HCT116 (cell line): ENCODE measurements at regions not wholly inside any gene's neighbourhood (a gene's known extent, or its start where the extent isn't known, plus 50 kb on each side); places are given as distances from the start of the nearest gene placed in this dataset.
"Not testable (repeated sequence)": the region's sequence is repeated elsewhere in the genome, so short reads cannot be mapped to it uniquely, and the experiment has no call there.

Experiments used
- ATAC-seq: fragments of 200-7000 bp; cut with Tn5 transposase; 2 replicates; pipeline ENCODE4 v1.9.1; 2020; ENCODE audit warnings: mild to moderate bottlenecking, moderate library complexity
- BruUV-seq: library from RNA; stranded (reverse); fragments of 400-500 nt; replicated peaks from 2 replicates; lab custom pipeline; 2021; lab: Mats Ljungman, UMichigan
- CTCF ChIA-PET: fragments of 300-600 bp; sonication (Branson Sonifier 250); formaldehyde crosslinking; loops from one replicate; lab custom pipeline; 2021; ENCODE audit warnings: antibody characterized with exemption; lab: Charles Lee
- POLR2A ChIA-PET: fragments of 300-600, 350-600 bp; sonication (Branson Sonifier 250); formaldehyde crosslinking; loops from one replicate; lab custom pipeline; 2021; ENCODE audit warnings: antibody characterized with exemption; lab: Charles Lee
- RAD21 ChIA-PET, 2 experiments: fragments of 300-600 bp; sonication (Branson Sonifier 250); formaldehyde crosslinking; loops; one replicate each; lab custom pipeline; 2023; ENCODE audit warnings: low total read pairs in 2 of 2; ENCODE audit not compliant: uncharacterized antibody in 2 of 2, unreplicated experiment in 2 of 2, low non-redundant PET in 1 of 2; lab: Charles Lee
- DNase-seq: peaks from one replicate; pipeline ENCODE4 v3.0.0-alpha.2; 2010; ENCODE audit warnings: low read depth, low spot score
- H2AFZ ChIP-seq: fragments of 200-600 bp; shearing (Covaris generic), sonication (generic); 2 replicates; pipeline ENCODE4 v1.6.1; 2017; ENCODE audit warnings: low read depth, mixed run types, mixed read lengths, antibody characterized with exemption, low read length; ENCODE audit not compliant: poor library complexity, severe bottlenecking
- H3K27ac ChIP-seq: 2 replicates; pipeline ENCODE4 v1.5.1; 2012; ENCODE audit warnings: low read depth, low read length
- H3K27me3 ChIP-seq: fragments of 200-600 bp; sonication (generic); 2 replicates; pipeline ENCODE4 v1.6.1; 2016; ENCODE audit warnings: mixed run types, low read length, mixed read lengths; ENCODE audit not compliant: insufficient read depth
- H3K36me3 ChIP-seq, 2 experiments: fragments of 200-500 bp in 1 of 2; fragments of 200-600 bp in 1 of 2; sonication (Bioruptor generic) in 1 of 2; sonication (generic) in 1 of 2; 2 replicates each; pipeline versions ENCODE4 v1.5.1 to v1.6.1; 2014 to 2016; ENCODE audit warnings: low read length in 2 of 2, inconsistent platforms in 1 of 2, mixed read lengths in 1 of 2, mixed run types in 1 of 2; ENCODE audit not compliant: insufficient read depth in 2 of 2, control insufficient read depth in 1 of 2
- H3K4me1 ChIP-seq, 2 experiments: fragments of 200-600 bp in 1 of 2; sonication (generic) in 1 of 2; 2 replicates each; pipeline versions ENCODE4 v1.5.1 to v1.6.1; 2012 to 2017; ENCODE audit warnings: low read length in 2 of 2, inconsistent platforms in 1 of 2, mild to moderate bottlenecking in 1 of 2, mixed read lengths in 1 of 2, mixed run types in 1 of 2, moderate library complexity in 1 of 2; ENCODE audit not compliant: insufficient read depth in 2 of 2, control insufficient read depth in 1 of 2
- H3K4me2 ChIP-seq: fragments of 200-600 bp; sonication (generic); 2 replicates; pipeline ENCODE4 v1.6.1; 2017; ENCODE audit warnings: mixed run types, low read length, mixed read lengths
- H3K4me3 ChIP-seq, 2 experiments: fragments of 200-600 bp in 1 of 2; sonication (generic) in 1 of 2; replicated peaks in 1 of 2; 2 replicates each; pipeline ENCODE4 v1.5.1; 2011 to 2016; ENCODE audit warnings: low read length in 2 of 2, control low read depth in 1 of 2, low read depth in 1 of 2, mild to moderate bottlenecking in 1 of 2, mixed read lengths in 1 of 2, mixed run types in 1 of 2
- H3K79me2 ChIP-seq: fragments of 200-600 bp; sonication (generic); 2 replicates; pipeline ENCODE4 v1.6.1; 2017; ENCODE audit warnings: mild to moderate bottlenecking, mixed run types, low read length, moderate library complexity, mixed read lengths; ENCODE audit not compliant: insufficient read depth
- H3K9ac ChIP-seq: fragments of 200-600 bp; sonication (generic); 2 replicates; pipeline ENCODE4 v1.6.1; 2016; ENCODE audit warnings: low read length, mixed read lengths
- H3K9me2 ChIP-seq: fragments of 200-600 bp; sonication (generic), shearing (Covaris generic); 2 replicates; pipeline ENCODE4 v1.6.1; 2017; ENCODE audit warnings: mixed run types, mild to moderate bottlenecking, moderate library complexity; ENCODE audit not compliant: insufficient read depth
- H3K9me3 ChIP-seq, 2 experiments: fragments of 200-500 bp in 1 of 2; fragments of 200-600 bp in 1 of 2; sonication (Bioruptor generic) in 1 of 2; sonication (generic) in 1 of 2; 2 replicates each; pipeline ENCODE4 v1.6.1; 2014 to 2017; ENCODE audit warnings: low read length in 2 of 2, mixed read lengths in 2 of 2, inconsistent platforms in 1 of 2, low read depth in 1 of 2, mild to moderate bottlenecking in 1 of 2, mixed run types in 1 of 2, moderate library complexity in 1 of 2; ENCODE audit not compliant: control insufficient read depth in 1 of 2, insufficient read depth in 1 of 2
- H4K20me1 ChIP-seq: fragments of 200-600 bp; sonication (generic), shearing (Covaris generic); 2 replicates; pipeline ENCODE4 v1.6.1; 2017; ENCODE audit warnings: mixed run types, mild to moderate bottlenecking, moderate library complexity; ENCODE audit not compliant: insufficient read depth
- CBX3 ChIP-seq: IDR thresholded peaks from 2 replicates; pipeline ENCODE4 v1.6.1; 2012; ENCODE audit warnings: low read depth
- EGR1 ChIP-seq: IDR thresholded peaks from 2 replicates; pipeline ENCODE4 v1.6.1; 2012; ENCODE audit warnings: low read depth
- EZH2 ChIP-seq: fragments of 200-600 bp; sonication (generic); IDR thresholded peaks from 2 replicates; pipeline ENCODE4 v1.6.1; 2017; ENCODE audit warnings: antibody characterized with exemption, mixed run types
- FOSL1 ChIP-seq: IDR thresholded peaks from 2 replicates; pipeline ENCODE4 v1.6.1; 2012; ENCODE audit warnings: low read depth
- JUND ChIP-seq: IDR thresholded peaks from 2 replicates; pipeline ENCODE4 v1.6.1; 2012
- POLR2A ChIP-seq: IDR thresholded peaks from 2 replicates; pipeline ENCODE4 v1.7.0; 2011; ENCODE audit warnings: borderline replicate concordance; ENCODE audit not compliant: insufficient read depth, insufficient read length; ENCODE audit errors: extremely low read depth
- POLR2AphosphoS5 ChIP-seq: IDR thresholded peaks from 2 replicates; pipeline ENCODE4 v1.6.1; 2011; ENCODE audit warnings: mild to moderate bottlenecking, low read depth, low read length, moderate library complexity
- RAD21 ChIP-seq: IDR thresholded peaks from 2 replicates; pipeline ENCODE4 v1.6.1; 2012; ENCODE audit warnings: low read depth, mild to moderate bottlenecking
- SIN3A ChIP-seq: IDR thresholded peaks from 2 replicates; pipeline ENCODE4 v1.6.1; 2012; ENCODE audit warnings: low read depth
- TCF7L2 ChIP-seq: IDR thresholded peaks from 2 replicates; pipeline ENCODE4 v1.7.0; 2011; ENCODE audit warnings: borderline replicate concordance, inconsistent platforms; ENCODE audit not compliant: insufficient read depth, insufficient read length; ENCODE audit errors: extremely low read depth
- ZFX ChIP-seq: fragments of 450-650 bp; IDR thresholded peaks from 2 replicates; pipeline ENCODE4 v1.6.1; 2017
- ZNF274 ChIP-seq: fragments of 200-500 bp; sonication (Bioruptor generic); IDR thresholded peaks from 2 replicates; pipeline ENCODE4 v1.6.1; 2014; ENCODE audit warnings: mild to moderate bottlenecking, low read depth, low read length, inconsistent platforms
- intact Hi-C: fragments of 100-400 bp; cut with micrococcal nuclease; formaldehyde crosslinking; loops from 2 replicates; pipeline ENCODE4 v1.10.0; 2022
- TF ChIP-seq, protein P1 (sequence below): IDR thresholded peaks from 2 replicates; pipeline ENCODE4 v1.6.1; 2011; ENCODE audit warnings: mild to moderate bottlenecking, low read length, moderate library complexity; ENCODE audit not compliant: insufficient replicate concordance; ENCODE audit errors: extremely low read depth
- TF ChIP-seq, protein P2 (sequence below), 3 experiments: fragments of 200-600 bp in 1 of 3; sonication (generic) in 1 of 3; IDR thresholded peaks in 2 of 3; conservative IDR thresholded peaks in 1 of 3; 2 replicates each; pipeline ENCODE4 v1.5.1; 2012 to 2017; ENCODE audit warnings: low read depth in 2 of 3, low read length in 2 of 3, antibody characterized with exemption in 1 of 3, borderline replicate concordance in 1 of 3, control low read depth in 1 of 3, mild to moderate bottlenecking in 1 of 3, mixed read lengths in 1 of 3, mixed run types in 1 of 3, moderate library complexity in 1 of 3; ENCODE audit not compliant: insufficient read depth in 1 of 3

- ChIA-PET CTCF (no interaction called here), RAD21 (no interaction called here), POLR2A (no interaction called here)
- ATAC-seq (no peak), DNase-seq (no peak)
- Histone ChIP-seq H3K9me3 (0 out of 4 replicates have a peak, but pooled peaks cover 0 to 3% of the 10 kb centered on the region in 2 experiments), H3K4me1 (peaks cover 6 to 8% of the 10 kb centered on the region in 2 experiments; a peak in 3 of 4 replicates), H3K4me3 (no peak overlapping the region), H3K9ac (no peak overlapping the region), H3K36me3 (no peaks in the 10 kb centered on the region), H4K20me1 (no peaks in the 10 kb centered on the region), H2AFZ (no peak overlapping the region), H3K4me2 (no peak overlapping the region), H3K9me2 (no peaks in the 10 kb centered on the region), H3K27ac (no peak overlapping the region), H3K27me3 (no peaks in the 10 kb centered on the region), H3K79me2 (no peaks in the 10 kb centered on the region)
- BruUV-seq, result no TSS peak
- intact Hi-C loops, result no loop called here
- TF ChIP-seq, protein P1, sequence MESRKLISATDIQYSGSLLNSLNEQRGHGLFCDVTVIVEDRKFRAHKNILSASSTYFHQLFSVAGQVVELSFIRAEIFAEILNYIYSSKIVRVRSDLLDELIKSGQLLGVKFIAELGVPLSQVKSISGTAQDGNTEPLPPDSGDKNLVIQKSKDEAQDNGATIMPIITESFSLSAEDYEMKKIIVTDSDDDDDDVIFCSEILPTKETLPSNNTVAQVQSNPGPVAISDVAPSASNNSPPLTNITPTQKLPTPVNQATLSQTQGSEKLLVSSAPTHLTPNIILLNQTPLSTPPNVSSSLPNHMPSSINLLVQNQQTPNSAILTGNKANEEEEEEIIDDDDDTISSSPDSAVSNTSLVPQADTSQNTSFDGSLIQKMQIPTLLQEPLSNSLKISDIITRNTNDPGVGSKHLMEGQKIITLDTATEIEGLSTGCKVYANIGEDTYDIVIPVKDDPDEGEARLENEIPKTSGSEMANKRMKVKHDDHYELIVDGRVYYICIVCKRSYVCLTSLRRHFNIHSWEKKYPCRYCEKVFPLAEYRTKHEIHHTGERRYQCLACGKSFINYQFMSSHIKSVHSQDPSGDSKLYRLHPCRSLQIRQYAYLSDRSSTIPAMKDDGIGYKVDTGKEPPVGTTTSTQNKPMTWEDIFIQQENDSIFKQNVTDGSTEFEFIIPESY, result no peak
Measured at GRCh38 chr3:30480587-30480986, 125.8 kb upstream of the TGFBR2 start.

DNA sequence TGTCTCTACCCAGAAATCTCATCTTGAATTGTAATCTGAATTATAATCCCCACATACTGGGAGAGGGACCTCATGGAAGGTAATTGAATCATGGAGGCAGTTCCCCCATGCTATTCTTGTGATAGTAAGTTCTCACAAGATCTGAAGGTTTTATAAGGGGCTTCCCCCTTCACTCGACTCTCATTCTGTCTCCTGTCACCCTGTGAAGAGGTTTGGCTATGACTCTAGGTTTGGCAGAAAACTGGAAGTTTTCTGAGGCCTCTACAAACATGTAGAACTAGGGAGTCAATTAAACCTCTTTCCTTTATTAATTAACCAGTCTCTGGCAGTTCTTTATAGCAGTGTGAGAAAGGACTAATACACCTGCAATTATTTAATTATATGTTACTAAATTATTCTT, 125.2 kb upstream of the TGFBR2 start:
- intact Hi-C loops, result no loop called here
- CTCF ChIA-PET, result no interaction called here

DNA sequence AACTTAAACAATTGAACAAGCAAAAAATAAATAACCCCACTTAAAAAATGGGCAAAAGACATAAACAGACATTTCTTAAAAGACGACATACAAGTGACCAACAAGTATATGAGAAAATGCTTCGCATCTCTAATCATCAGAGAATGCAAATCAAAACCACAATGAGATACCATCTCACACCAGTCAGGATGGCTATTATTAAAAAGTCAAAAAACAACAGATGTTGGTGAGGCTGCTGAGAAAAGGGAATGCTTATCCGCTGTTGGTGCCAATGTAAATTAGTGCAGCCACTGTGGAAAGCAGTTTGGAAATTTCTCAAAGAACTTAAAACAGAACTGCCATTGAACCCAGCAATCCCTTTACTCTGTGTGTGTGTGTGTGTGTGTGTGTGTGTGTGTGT, 122.2 kb upstream of the TGFBR2 start:
- BruUV-seq, POLR2A ChIA-PET: not testable (repeated sequence)

More for the DNA sequence above, 125.2 kb upstream of the TGFBR2 start:
- H3K9me2 ChIP-seq, result no peaks in the 10 kb centered on the region
- H4K20me1 ChIP-seq, result no peaks in the 10 kb centered on the region
- no peak for DNase-seq
- ChIA-PET RAD21 (no interaction called here), POLR2A (no interaction called here)
- no peaks in the 10 kb centered on the region for H3K79me2 ChIP-seq
- H3K9ac ChIP-seq, result no peak overlapping the region
- peaks cover 6 to 8% of the 10 kb centered on the region in 2 experiments; a peak in 3 of 4 replicates for H3K4me1 ChIP-seq
- H3K27ac ChIP-seq, result no peak overlapping the region
- no peak overlapping the region for H2AFZ ChIP-seq
- H3K36me3 ChIP-seq, result no peaks in the 10 kb centered on the region
- no peak overlapping the region for H3K4me3 ChIP-seq
- 0 out of 4 replicates have a peak, but pooled peaks cover 0 to 3% of the 10 kb centered on the region in 2 experiments for H3K9me3 ChIP-seq
- H3K4me2 ChIP-seq, result no peak overlapping the region
- ATAC-seq, result no peak
- TF ChIP-seq SIN3A, result no peak
- TF ChIP-seq FOSL1, result no peak
- no peak for TF ChIP-seq EZH2
- no peak for TF ChIP-seq JUND
- TF ChIP-seq POLR2A, result no peak
- TF ChIP-seq ZNF274, result no peak
- TF ChIP-seq POLR2AphosphoS5, result no peak
- no peak for TF ChIP-seq TCF7L2
- no peak for TF ChIP-seq CBX3
- no peak for TF ChIP-seq ZFX
- TF ChIP-seq, protein P2, sequence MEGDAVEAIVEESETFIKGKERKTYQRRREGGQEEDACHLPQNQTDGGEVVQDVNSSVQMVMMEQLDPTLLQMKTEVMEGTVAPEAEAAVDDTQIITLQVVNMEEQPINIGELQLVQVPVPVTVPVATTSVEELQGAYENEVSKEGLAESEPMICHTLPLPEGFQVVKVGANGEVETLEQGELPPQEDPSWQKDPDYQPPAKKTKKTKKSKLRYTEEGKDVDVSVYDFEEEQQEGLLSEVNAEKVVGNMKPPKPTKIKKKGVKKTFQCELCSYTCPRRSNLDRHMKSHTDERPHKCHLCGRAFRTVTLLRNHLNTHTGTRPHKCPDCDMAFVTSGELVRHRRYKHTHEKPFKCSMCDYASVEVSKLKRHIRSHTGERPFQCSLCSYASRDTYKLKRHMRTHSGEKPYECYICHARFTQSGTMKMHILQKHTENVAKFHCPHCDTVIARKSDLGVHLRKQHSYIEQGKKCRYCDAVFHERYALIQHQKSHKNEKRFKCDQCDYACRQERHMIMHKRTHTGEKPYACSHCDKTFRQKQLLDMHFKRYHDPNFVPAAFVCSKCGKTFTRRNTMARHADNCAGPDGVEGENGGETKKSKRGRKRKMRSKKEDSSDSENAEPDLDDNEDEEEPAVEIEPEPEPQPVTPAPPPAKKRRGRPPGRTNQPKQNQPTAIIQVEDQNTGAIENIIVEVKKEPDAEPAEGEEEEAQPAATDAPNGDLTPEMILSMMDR (IDR thresholded peaks at IDR 0.05 in 2 of 3, conservative IDR thresholded peaks at IDR 0.05 in 1 of 3; ENCODE audit: borderline replicate concordance in 1 of 3, insufficient read depth in 1 of 3, low read depth in 2 of 3, low read length in 2 of 3), result no peak
- no peak for TF ChIP-seq RAD21
- TF ChIP-seq EGR1, result no peak
- no TSS peak for BruUV-seq
- no peaks in the 10 kb centered on the region for H3K27me3 ChIP-seq

More for the DNA sequence above, 122.2 kb upstream of the TGFBR2 start:
- H3K79me2 ChIP-seq, H3K27me3 ChIP-seq, H3K9ac ChIP-seq, CTCF ChIA-PET, H3K27ac ChIP-seq, H3K4me3 ChIP-seq, H3K4me1 ChIP-seq, H2AFZ ChIP-seq, H3K36me3 ChIP-seq, ATAC-seq, RAD21 ChIA-PET, H3K9me3 ChIP-seq, DNase-seq, H4K20me1 ChIP-seq, intact Hi-C loops, H3K9me2 ChIP-seq, H3K4me2 ChIP-seq: not testable (repeated sequence)
